Amniotic epithelial cell (primary cell): ENCODE measurements at regions not wholly inside any gene's neighbourhood (a gene's known extent, or its start where the extent isn't known, plus 50 kb on each side); places are given as distances from the start of the nearest gene placed in this dataset.
A peak's percentile ranks its signal among the peaks of the same experiment; 100 is the strongest.

Experiments used
- DNase-seq: peaks from one replicate; pipeline ENCODE4 v3.0.0-alpha.2; 2010; ENCODE audit warnings: low read depth

DNA sequence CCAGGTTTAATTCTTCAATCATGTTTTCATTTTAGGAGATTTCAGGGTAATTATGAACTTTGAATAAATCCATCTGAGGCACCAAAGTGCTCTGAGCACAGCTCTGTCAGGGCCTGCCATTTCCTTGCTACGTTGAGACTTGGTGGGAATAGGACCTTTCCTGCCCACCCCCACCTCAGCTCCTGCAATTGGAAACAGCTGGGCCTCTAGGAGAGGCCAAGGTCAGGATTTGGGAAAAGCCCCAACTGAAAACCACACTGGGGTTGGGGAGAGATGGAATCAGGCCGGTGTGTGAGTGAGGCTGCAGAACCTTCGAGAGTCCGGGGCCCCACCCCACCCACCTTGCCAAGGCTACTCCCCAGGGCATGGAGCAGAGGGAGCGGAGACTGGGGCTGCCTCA, 212.7 kb upstream of the BCOR start:
- DNase-seq, result no peak

DNA sequence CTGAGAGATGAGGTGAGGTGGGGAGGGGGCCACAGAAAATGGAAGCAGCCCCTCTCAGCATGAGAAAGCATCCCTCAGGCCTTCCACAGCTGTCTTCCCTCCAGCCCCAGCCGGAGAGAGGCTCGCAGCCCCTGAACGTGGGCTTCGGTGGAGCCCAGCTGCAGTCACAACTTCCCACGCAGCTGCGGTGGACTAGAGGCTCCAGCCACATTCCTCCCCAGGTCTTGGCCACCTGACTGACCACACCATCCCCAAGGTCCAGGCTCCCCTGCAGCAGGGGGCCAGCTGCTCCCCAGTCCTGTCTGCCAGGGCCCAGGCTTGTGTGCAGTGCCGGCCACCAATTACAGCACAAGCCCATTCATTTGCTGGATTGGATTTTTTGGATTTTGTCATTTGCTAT, 212.3 kb upstream of the BCOR start:
- DNase-seq, result no peak

DNA sequence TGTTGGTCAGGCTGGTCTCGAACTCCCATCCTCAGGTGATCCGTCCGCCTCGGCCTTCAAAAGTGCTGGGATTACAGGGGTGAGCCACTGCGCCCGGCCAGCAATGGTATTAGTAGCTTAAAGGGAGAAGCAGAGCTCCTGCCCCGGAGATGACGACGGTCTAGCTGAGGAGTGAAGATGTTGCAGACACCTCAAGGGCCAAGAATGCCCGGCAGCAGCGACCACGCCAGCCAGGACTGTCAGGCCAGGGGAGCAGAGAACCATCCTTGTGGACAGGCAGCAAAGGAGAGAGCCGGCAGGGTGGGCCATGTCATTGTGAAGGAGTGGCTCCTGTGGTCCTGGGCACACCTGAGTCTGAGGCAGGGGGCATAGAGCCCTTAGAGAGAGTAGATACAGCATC, 210.1 kb upstream of the BCOR start:
- DNase-seq, result no peak

DNA sequence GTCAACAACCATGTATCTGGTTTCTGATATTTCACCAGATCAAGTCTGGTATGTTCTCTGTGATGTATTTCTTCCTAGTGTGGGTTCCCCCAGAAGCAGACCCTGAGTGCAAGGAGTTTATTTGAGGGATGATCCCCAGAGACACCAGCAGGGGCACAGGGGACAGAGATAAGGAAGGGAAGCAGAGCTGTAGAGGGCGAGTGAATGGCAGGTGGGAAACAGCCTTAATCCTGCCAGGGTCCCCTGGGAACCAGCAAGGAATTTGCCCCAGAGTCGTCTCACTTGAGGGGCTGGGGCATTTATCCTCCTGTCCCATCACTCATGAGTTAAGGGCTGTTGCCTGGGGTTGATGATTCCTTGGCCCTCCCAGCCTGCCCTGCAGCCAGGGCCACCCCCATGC, 206.4 kb upstream of the BCOR start:
- DNase-seq, result no peak

DNA sequence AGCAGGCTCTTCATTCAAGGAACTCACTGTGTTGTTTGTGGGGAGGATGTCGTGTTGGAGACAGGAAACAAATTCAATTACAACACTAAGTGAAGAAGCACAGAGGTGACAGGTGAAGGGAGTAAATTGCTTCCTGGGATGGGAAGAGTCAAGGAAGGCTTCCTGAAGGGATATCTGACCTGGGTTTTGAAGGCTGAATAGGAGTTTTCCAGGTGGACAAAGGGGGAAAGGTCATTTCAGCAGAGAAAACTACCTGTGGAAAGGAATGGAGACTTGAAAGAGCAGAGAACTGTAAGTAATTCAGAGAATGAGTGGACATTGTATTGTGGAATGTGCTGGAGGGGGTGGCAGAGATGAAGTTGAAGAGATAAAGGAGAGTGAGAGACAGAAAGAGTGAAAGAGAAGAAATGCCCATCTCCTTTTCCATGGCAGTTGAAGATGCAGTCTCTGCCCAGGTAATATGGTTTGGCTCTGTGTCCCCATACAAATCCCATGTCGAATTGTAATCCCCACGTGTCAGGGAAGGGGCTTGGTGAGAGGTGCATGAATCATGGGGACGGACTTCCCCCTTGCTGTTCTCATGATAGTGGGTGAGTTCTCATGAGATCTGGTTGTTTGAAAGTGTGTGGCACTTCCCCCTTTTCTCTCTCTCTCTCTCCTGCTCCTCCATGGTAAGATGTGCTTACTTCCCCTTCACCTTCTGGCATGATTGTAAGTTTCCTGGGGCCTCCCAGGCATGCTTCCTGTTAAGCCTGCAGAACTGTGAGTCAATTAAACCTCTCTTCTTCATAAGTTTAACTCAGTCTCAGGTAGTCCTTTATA, 205.7 kb upstream of the BCOR start:
- DNase-seq, result no peak

DNA sequence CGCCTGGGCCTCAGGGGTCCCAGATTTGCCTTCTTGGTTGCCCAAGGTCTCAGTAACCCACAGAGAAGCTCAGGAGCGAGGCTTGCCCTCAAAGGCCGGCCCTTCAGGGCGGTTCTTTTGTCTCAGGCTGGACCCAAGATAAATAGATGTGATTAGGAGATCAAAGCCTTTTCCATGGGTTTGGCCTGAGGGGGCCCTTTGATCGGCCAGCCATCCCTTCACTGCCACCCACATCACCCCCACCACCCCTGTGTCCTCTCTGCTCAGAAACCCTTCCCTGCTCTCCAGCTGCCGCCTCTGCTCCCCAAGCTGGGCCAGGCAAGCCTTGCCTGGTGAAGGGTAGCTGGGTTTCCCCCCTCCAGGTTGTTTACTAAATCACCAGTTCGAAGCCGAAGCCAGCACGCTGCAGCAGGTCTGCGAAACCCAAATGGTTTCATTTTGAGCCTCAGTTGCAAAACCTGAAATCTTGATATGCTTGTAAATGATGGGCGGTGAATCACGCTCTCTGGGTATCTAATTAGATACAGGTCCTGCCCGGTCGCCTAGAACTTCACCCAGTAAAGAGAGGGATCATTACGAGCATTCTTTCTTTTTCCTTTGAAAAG, 202.6 kb upstream of the BCOR start:
- DNase-seq, result no peak

DNA sequence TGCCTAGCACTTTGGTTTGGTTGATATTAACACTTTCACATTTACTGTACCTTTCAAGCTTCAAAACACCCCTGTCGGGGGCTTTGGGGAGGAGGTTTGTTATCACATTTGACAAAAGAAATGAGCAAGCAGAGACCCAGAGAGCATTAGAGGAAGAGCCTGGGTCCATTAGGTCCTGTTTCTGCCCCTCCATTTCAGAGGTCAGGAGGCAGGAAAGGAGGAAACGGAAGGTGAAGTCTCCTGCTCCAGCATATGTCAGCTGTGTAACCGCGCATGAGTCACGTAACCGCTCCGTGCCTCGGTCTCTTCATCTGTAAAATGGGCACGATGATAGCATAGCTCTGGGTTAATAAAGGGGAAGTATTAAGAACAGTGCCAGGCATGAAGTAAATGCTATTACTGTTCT, 201.9 kb upstream of the BCOR start:
- no peak for DNase-seq

DNA sequence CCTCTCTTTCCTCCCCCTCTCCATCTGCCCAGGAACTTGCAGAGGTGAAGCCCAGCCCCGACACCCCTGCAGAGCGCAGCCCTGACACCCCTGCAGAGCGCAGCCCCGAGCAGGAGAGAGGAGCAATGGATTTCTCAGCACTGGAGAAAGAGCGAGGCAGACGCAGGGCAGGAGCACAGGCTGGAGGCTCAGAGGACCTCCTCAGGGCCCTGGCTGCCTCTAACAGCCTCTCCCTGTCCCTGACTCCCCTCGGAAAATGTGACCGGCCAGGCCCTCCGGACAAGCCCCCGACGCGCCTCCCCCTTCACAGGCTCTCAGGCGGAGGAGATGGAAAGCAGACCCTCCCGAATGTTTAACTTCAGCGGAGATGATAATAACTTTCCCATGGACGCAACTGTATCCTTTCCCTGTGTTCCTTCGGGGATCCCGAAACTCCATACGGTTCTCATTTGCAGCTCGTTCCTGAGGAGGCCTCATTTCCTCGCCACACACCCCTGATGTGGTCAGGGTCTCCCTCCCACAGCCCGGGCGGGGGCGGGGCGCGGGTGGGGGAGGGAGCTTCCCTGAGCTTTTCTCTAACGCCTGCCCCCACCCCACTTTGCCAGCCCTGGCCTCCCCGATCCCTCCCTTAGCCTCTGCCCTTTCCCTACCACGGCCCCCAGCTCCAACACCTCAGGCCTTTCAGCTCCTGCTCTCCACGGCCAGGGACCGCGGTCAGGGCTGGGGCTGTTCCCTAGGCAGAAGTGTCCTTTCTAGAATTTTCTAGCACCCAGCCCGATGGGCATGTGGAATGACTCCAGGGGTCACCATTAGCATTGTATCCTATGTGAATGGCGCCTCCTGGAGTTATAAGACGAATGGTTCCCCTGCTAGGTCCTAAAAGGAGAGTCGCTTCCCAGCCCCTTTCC, 201.1 kb upstream of the BCOR start:
- DNase-seq, result peak; percentile 8

DNA sequence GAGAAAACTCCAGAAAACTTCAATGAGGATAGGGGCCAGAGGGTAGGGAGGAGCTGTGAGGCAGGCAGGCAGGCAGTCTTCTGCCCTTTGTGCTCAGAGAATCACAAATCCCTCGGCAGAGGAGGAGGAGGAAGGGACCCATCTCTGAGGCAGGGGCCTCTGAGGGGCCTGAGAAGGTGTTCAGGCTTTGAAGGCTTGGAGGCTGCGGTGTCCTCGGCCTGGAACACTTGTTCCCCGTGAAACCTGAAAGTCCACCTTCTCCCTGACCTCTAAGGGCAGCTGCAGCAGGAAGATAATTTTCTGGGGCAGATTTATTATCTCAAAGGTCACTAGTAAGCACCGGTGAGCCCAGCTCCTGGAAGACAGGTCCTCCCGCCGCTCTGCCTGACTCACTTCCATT, 200.3 kb upstream of the BCOR start:
- DNase-seq, result no peak

DNA sequence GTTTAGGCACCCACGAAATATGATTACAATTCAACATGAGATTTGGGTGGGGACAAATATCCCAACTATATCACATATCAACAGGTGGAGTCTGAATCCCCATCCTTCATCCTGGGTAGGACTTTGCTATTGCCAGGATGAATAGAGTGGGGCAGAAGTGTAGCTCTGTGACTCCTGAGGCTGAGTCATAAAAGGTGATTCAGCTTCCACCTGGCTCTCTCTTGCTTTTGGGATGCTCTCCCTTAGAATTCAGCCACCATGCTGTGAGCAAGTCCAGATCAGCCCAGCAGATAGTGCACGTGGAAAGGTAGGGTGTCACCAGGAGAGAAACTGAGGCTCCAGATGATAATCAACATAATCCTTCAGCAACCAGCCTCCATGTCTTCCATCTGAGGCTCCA, 193.8 kb upstream of the BCOR start:
- DNase-seq, result no peak

DNA sequence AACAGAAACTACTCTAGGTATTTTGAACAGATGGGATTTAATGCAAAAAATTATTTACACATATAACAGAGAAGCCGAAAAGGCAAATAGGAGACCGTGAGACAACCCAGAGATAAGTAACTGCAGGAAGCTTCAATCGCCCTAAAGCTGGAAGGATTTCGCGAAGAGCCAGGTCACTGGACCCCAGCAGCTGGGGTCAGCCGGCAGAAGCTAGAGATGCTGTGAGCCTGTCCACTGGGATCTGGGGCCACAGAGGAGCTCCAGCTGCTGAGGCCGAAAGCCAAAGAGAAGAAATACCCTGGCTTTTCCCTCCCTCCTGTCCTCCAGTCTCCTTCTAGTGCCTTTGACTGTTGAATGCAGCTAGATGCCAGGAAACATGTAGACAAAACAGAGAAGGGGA, 192.8 kb upstream of the BCOR start:
- DNase-seq, result no peak

DNA sequence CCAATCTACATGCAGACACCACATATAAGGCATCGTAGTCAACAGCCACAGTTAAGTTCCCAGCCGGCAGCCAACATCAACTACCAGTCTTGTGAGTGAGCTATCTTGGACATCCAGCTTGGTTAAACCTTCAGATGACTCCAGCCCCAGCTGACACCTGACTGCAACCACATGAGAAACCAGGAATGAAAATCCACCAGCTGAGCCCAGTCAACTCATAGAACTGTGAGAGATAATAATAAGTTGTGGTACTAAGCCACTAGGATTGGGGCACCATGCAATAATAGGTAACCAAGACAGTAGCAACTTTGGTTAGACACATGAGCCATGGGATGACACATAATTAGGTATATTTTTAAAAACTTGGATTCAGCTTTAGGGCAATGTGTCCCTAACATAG, 188.1 kb upstream of the BCOR start:
- DNase-seq, result no peak

DNA sequence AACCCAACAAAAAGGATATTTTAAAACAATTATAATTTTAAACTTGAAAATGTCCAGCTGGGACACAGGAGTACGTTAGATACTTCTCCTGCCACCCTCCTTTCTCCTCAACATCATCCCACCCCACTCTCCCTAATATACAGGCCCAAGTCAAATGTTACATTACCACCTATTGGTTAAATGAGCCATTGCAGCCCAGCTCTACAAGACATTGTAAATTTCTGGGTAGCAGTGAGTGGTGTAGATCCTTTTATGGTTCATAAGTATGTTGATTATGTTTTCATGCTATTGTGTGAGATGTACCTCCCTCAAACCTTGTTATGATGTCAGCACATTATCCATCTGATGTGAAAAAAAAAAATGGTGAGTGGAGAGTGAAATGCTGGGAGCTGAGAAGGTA, 187.1 kb upstream of the BCOR start:
- DNase-seq, result no peak

DNA sequence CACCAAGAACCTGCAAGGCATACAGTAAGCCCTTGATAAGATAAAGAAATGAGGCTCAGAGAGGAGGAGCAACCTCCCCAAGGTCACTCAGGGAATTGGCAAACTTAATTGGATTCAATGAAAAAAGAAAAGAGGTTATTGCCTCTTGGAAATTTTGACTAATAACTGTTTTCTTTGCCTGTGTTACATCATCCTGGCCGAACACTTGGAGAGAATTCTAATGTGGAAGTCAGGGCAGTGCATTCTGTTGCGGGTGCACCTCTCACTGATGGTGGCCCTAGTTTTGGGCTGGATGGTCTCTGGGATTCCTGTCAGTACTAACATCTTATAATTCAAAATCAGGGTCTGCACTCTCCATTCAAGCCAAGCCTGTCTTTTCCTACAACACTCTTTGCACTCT, 186.2 kb upstream of the BCOR start:
- DNase-seq, result no peak

DNA sequence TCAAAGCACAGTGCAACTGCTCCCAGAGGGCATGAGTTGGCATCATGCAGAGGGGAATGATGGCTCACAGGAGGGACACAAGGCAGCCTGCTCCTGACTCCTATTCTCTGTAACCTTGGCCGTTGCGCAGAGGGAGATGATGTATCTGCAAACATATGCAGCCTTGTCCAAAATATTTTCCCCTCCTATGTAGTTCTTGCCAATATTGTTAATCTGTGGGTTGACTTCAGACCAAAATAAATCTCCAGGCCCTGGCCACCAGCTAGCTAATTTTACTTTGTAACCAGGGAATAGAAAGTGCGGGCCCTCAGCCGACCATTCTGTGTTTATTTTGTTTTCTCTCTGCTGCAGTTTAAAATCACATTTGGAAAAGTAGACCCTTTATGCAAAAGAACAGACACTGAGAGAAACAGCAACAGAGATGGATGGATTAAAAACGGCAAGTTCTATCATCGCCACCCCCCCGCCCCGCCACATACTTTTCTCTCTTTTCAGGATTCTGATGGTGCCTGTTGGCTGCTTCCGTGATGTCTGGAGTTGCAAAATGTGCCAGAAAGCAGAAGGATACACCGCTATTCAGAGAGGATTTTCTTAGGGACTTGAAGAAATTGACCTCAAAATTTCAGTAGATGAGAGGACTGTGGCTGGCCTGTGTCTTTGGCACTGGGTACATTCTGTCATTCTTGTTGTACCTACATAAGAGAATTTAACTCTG, 185.3 kb upstream of the BCOR start:
- DNase-seq, result no peak

DNA sequence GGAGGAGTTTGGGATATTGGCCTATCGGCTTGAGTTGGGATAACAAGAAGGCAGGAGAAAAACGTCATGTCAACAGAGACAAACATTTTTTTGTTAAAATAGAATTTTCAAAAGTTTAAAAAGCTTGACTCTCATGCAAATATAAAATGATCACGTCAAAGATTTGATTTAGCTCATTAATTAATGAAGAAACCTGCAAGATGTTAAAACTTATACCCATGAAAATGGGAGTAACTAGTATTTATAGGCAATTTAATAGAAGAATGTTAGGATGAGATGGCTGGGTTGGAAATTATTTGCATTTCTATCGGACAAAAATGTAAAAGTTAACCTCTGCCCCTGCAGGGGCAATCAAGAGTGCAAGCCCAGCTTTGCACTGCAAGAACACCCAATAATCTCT, 184.6 kb upstream of the BCOR start:
- no peak for DNase-seq

DNA sequence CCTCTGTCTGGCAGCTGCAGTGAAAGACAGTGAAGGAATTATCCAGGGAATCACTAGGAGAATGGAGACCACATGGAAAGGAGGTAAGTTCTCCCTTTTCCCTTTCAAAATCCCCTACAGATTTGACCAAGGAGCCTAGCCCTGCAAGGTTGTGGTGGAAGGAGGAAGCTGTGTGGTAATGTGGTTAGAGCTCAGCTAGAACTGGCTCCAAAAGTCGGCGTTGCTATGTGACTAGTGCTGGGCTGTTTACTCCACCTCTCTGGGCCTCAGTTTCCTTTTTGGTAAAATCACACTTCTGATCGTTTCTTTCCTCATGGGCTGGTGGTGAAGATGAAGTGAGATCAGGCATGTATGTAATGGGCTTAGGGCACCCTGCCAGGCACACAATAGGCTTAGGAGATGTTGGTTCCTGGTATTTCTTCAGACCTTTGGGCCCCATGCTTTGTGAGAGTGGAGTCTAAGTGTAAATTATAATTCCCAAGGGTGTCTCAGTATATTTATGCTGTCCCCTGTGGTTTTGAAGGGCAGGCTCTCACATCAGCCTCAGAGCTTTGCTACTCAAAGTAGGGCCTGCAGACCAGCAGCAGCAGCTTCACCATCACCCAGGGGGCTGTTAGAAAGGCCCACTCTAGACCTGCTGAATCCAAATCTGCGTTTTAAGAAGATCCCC, 183.7 kb upstream of the BCOR start:
- no peak for DNase-seq

DNA sequence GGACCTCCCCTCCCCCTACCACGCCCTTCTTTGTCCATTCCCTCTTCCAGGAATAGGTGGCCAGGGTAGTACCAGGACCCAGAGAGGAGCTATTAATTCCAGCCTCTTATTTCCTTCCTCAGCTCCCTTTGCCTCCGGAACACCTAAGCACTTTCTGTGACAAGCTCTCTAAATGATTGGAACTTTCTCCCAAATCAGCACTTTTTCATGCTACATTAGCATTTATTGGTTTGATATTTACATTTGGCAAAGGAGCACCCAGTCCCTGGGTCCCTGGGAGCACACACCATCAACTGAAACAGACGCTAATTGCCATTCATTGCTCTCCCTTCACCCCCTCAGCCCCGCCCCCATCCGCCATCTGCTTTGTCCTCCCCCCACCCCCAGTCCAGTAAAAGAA, 182.0 kb upstream of the BCOR start:
- DNase-seq, result no peak

DNA sequence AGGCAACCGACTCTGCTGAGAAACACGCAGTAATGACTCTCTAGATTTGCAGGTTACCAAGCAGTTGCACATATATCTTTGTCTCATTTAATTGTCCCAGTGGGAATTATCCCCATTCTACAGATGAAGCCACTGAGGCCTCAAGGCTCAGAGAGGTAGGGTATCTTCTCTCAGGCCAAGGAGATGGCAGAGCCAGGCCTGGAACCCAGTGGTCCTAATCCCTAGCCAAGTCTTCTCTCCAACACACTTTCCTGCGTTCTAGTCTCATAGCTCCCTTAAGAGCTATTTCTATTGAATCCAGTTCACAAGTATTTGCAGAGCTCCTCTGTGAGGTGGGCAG, 181.3 kb upstream of the BCOR start:
- no peak for DNase-seq

DNA sequence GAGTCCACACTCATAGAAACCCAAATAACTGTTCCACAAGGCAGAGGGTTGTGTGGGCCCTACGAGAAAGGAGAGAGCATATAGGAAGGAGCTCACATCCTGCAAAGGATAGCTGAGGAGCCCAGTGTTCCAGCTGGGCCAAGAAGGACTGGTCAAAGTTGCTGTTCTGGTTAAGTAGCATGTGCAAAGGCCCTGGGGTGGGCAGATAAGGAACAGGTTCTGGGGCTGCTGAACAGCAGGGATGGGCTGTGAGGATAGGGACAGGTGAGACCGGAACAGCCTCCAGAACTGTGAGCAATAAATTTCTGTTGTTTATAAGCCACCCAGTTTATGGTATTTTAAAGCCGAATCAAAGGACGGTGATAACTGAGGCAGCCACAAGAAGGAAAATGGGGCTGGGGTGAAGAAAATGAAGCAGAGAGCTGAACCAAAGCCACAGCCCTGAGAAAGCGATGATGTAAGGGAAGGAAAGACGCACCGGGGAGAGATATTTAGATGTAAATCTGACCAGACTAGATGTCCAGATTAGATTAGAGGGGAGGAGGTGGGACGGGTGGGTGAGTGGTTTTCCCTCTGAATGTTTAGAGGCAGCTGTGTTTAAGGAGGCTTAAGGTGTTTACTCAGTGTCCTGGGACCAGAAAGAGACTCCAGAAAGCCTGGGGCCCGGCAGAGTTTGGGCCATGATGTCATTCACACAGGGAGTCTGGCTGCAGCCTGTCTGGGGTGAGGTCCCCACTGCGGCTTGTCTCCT, 180.8 kb upstream of the BCOR start:
- peak; percentile 40 for DNase-seq

DNA sequence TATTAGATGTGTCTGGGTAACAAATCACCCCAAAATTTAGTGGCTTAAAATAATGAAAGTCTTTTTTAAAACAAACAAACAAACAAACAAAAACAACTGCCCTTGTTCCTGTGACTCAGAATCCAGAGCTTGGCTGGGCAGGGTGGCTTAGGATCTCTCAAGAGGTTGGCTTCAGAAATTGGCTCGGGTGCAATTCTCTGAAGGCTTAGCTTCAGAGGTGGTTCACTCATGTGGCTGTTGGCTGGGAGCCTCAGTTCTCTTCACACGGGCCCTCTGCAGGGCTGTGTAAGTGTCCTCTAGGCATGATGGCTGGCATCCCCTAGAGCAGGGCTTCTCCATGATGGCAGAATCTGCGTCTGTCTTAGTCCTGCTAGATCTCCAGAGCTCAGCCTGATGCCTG, 179.9 kb upstream of the BCOR start:
- DNase-seq, result no peak
